ENCODE measurements at regions not wholly inside any gene's neighbourhood (a gene's known extent, or its start where the extent isn't known, plus 50 kb on each side); places are given as distances from the start of the nearest gene placed in this dataset.

- DNase-seq (ENCODE audit: low read depth), result no peak
- H3K4me3 ChIP-seq (ENCODE audit: low read depth, low read length), result no peak overlapping the region
- no peak for TF ChIP-seq CTCF (IDR thresholded peaks at IDR 0.05; ENCODE audit: insufficient read depth, low read length)
Observed at GRCh38 chr3:487614-488013, 291.1 kb downstream of the CHL1 start.

- DNase-seq (ENCODE audit: low read depth), result no peak
- H3K4me3 ChIP-seq (ENCODE audit: low read depth, low read length), result no peak overlapping the region
- TF ChIP-seq CTCF (IDR thresholded peaks at IDR 0.05; ENCODE audit: insufficient read depth, low read length), result no peak
Observed at GRCh38 chr3:492586-493316, 296.2 kb downstream of the CHL1 start.

- H3K4me3 ChIP-seq (ENCODE audit: low read depth, low read length), result no peak overlapping the region
- TF ChIP-seq CTCF (IDR thresholded peaks at IDR 0.05; ENCODE audit: insufficient read depth, low read length), result no peak
- DNase-seq (ENCODE audit: low read depth), result no peak
Observed at GRCh38 chr3:494190-494589, 297.6 kb downstream of the CHL1 start.

- no peak overlapping the region for H3K4me3 ChIP-seq (ENCODE audit: low read depth, low read length)
- DNase-seq (ENCODE audit: low read depth), result no peak
- no peak for TF ChIP-seq CTCF (IDR thresholded peaks at IDR 0.05; ENCODE audit: insufficient read depth, low read length)
Observed at GRCh38 chr3:498487-498886, 301.9 kb downstream of the CHL1 start.

- no peak overlapping the region for H3K4me3 ChIP-seq (ENCODE audit: low read depth, low read length)
- no peak for DNase-seq (ENCODE audit: low read depth)
- TF ChIP-seq CTCF (IDR thresholded peaks at IDR 0.05; ENCODE audit: insufficient read depth, low read length), result no peak
Observed at GRCh38 chr3:499001-499761, 302.6 kb downstream of the CHL1 start.

- DNase-seq (ENCODE audit: low read depth), result no peak
- no peak for TF ChIP-seq CTCF (IDR thresholded peaks at IDR 0.05; ENCODE audit: insufficient read depth, low read length)
- no peak overlapping the region for H3K4me3 ChIP-seq (ENCODE audit: low read depth, low read length)
Observed at GRCh38 chr3:502486-502885, 305.9 kb downstream of the CHL1 start.

Measured in fibroblast of the aortic adventitia (primary cell).